Adrenal gland (tissue), 9 donors: ENCODE measurements at regions not wholly inside any gene's neighbourhood (a gene's known extent, or its start where the extent isn't known, plus 50 kb on each side); places are given as distances from the start of the nearest gene placed in this dataset.

Source experiments
- DNase-seq, 7 donors: peaks; one replicate each; pipeline ENCODE4 v3.0.0-alpha.2; 2019 to 2020
- H3K27ac ChIP-seq, 5 donors: fragments of 200-600 bp; sonication (generic) in 4 of 5; 1 replicate in 3 of 5; 2 replicates in 2 of 5; pipeline versions ENCODE4 v1.5.1 to v1.8.0; 2016 to 2020; ENCODE audit warnings: mild to moderate bottlenecking in 1 of 5
- H3K27me3 ChIP-seq: fragments of 200-600 bp; 2 replicates; pipeline ENCODE4 v1.8.0; 2021
- H3K36me3 ChIP-seq, 2 donors: fragments of 200-600 bp; replicated peaks in 1 of 2; 1 replicate in 1 of 2; 2 replicates in 1 of 2; pipeline versions ENCODE4 v1.5.1 to v1.8.0; 2018 to 2022
- H3K4me1 ChIP-seq, 2 donors: fragments of 200-600 bp; replicated peaks in 1 of 2; 1 replicate in 1 of 2; 2 replicates in 1 of 2; pipeline versions ENCODE4 v1.5.1 to v1.8.0; 2018 to 2021
- H3K4me3 ChIP-seq, 4 donors: fragments of 200-600 bp; sonication (generic) in 3 of 4; one replicate each; pipeline ENCODE4 v1.5.1; 2016 to 2018
- H3K9me3 ChIP-seq, 3 donors: fragments of 200-600 bp; sonication (generic) in 1 of 3; replicated peaks in 1 of 3; 1 replicate in 2 of 3; 2 replicates in 1 of 3; pipeline versions ENCODE4 v1.5.1 to v1.8.0; 2016 to 2021
- CTCF ChIP-seq, 6 experiments: fragments of 450-650 bp in 4 of 6; fragments of 200-600 bp in 2 of 6; sonication (generic) in 1 of 6; IDR thresholded peaks; 1 replicate in 5 of 6; 2 replicates in 1 of 6; pipeline versions ENCODE4 v1.5.1 to v1.8.0; 2016 to 2021; ENCODE audit warnings: antibody characterized with exemption in 6 of 6, mild to moderate bottlenecking in 2 of 6, moderate library complexity in 1 of 6
- POLR2A ChIP-seq, 2 donors: fragments of 450-650 bp; IDR thresholded peaks; one replicate each; pipeline ENCODE4 v1.6.1; 2017; ENCODE audit warnings: antibody characterized with exemption in 2 of 2, mild to moderate bottlenecking in 2 of 2, moderate library complexity in 1 of 2
- WGBS, 4 donors: extraction: QIAGEN DNeasy Blood & Tissue Kit in 2 of 4; methylation state at CpG; one replicate each; pipeline versions ENCODE4 v1.1.5 to v1.1.7; 2013 to 2017; 5-methylcytosine and 5-hydroxymethylcytosine counted together
- intact Hi-C, 2 donors: fragments of 100-400 bp; cut with DNase I; formaldehyde crosslinking; loops; one replicate each; pipeline versions ENCODE4 v1.14.1 to v1.15.0; 2022 to 2023
- donor health status: healthy with polysubstance abuse.
- donor health status: Bipolar disorder and iron deficiency.
- donor health status: DM: yes; HTN: yes; CAD: no.
- donor health status: DM: no; HTN: no; CAD: no.
- donor health status: DM: no; HTN: no; CAD: no.

DNA sequence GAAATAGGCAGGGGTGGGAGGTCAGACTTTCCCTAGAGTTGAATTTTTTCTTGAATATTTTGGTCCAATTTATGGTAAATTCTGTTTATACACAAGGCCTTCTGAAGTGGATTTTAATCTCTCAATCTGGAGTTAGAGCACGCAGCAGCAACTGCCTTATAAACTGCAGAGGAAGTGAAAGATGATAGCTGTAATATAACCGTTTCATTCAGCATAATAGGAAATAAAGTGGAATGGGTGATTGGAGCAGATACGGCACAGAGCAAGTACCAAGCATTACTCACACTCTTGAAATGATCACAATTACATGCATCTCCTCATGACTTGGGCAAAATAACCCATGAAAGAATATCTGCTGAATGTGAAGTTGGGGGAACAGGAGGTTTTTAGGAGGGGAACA, 106.8 kb downstream of the ARRDC4 start:
- H3K4me3 ChIP-seq = no peak overlapping the region
- H3K9me3 ChIP-seq = no peaks in the 10 kb centered on the region
- H3K27me3 ChIP-seq = peaks cover 5% of the 10 kb centered on the region
- no peaks in the 10 kb centered on the region for H3K4me1 ChIP-seq
- no peak for DNase-seq
- TF ChIP-seq CTCF (IDR thresholded peaks at IDR 0.05) (no peak), POLR2A (IDR thresholded peaks at IDR 0.05) (no peak)
- H3K36me3 ChIP-seq = no peaks in the 10 kb centered on the region
- intact Hi-C loops = no loop called here
- WGBS, 4 donors = 59 to 77% (median 62%) methylated on average over 3 of the region's 3 CpGs
- H3K27ac ChIP-seq = no peak overlapping the region

DNA sequence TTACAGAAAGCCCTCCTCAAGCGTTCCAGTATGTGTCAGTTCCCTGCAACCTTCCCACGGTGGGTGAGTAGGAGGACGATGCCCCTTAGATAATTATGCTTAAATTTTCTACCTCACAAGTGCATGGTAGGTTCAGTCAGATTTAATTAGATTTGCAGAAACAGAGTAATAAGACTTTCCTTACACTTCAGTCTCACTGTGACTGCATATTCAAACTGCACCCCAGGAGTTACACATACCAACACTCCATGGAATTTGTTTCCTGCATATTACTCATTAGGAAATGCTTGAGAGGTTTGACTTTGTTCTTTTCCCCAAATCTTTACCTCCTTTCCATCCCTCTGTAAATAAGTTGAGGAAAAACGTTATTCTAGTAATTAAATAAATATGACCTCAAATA, 108.8 kb downstream of the ARRDC4 start:
- WGBS, 4 donors = 56 to 83% (median 79%) methylated on average over 4 of the region's 4 CpGs
- Histone ChIP-seq H3K4me3 (no peak overlapping the region), H3K27me3 (no peaks in the 10 kb centered on the region), H3K4me1 (no peaks in the 10 kb centered on the region), H3K36me3 (no peaks in the 10 kb centered on the region), H3K27ac (no peak overlapping the region), H3K9me3 (no peaks in the 10 kb centered on the region)
- intact Hi-C loops = no loop called here
- no peak for TF ChIP-seq CTCF (IDR thresholded peaks at IDR 0.05)
- no peak for TF ChIP-seq POLR2A (IDR thresholded peaks at IDR 0.05)
- no peak for DNase-seq

- DNase-seq = no peak
- no peaks in the 10 kb centered on the region for H3K4me1 ChIP-seq
- H3K27me3 ChIP-seq = no peaks in the 10 kb centered on the region
- H3K4me3 ChIP-seq = no peak overlapping the region
- H3K36me3 ChIP-seq = no peaks in the 10 kb centered on the region
- H3K9me3 ChIP-seq = no peaks in the 10 kb centered on the region
- intact Hi-C loops = loop anchor here in 1 of 2 donors (5.0 to 10.0 kb wide), 2 partner anchors 33 to 65 kb away; no protein-coding TSS in a partner anchor
- H3K27ac ChIP-seq = no peak overlapping the region
- WGBS, 4 donors = 65 to 90% (median 89%) methylated on average over 2 of the region's 2 CpGs
- TF ChIP-seq CTCF (IDR thresholded peaks at IDR 0.05) = no peak
- TF ChIP-seq POLR2A (IDR thresholded peaks at IDR 0.05) = no peak
These were observed 109.6 kb downstream of the ARRDC4 start for GRCh38 chr15:98070137-98070536.

GRCh38 chr15:98071786-98072185, 111.3 kb downstream of the ARRDC4 start:
- TF ChIP-seq CTCF (IDR thresholded peaks at IDR 0.05) (no peak), POLR2A (IDR thresholded peaks at IDR 0.05) (no peak)
- no peak overlapping the region for H3K27ac ChIP-seq
- intact Hi-C loops = loop anchor here in 1 of 2 donors (5.0 to 10.0 kb wide), 2 partner anchors 34 to 67 kb away; no protein-coding TSS in a partner anchor

More at GRCh38 chr15:98071786-98072185, 111.3 kb downstream of the ARRDC4 start:
- no peak for DNase-seq
- Histone ChIP-seq H3K36me3 (no peaks in the 10 kb centered on the region), H3K4me1 (no peaks in the 10 kb centered on the region), H3K27me3 (no peaks in the 10 kb centered on the region), H3K9me3 (no peaks in the 10 kb centered on the region), H3K4me3 (no peak overlapping the region)
